HFFc6 (cell line): ENCODE measurements at regions not wholly inside any gene's neighbourhood (a gene's known extent, or its start where the extent isn't known, plus 50 kb on each side); places are given as distances from the start of the nearest gene placed in this dataset.

Experiments used
- DNase-seq: peaks from one replicate; pipeline ENCODE4 v3.0.0-alpha.2; 2018
- H3K27ac Mint-ChIP-seq: 2 replicates; pipeline ENCODE4 v1.8.0; 2020; ENCODE audit warnings: mild to moderate bottlenecking, mixed read lengths
- H3K27me3 Mint-ChIP-seq: 2 replicates; pipeline ENCODE4 v1.8.0; 2021; ENCODE audit warnings: mild to moderate bottlenecking, moderate library complexity, mixed read lengths; ENCODE audit not compliant: insufficient read depth
- H3K36me3 Mint-ChIP-seq: 2 replicates; pipeline ENCODE4 v1.8.0; 2021; ENCODE audit warnings: low read depth, mixed read lengths
- H3K4me1 Mint-ChIP-seq: 2 replicates; pipeline ENCODE4 v1.8.0; 2020; ENCODE audit warnings: low read depth, mixed read lengths
- H3K4me3 Mint-ChIP-seq: 2 replicates; pipeline ENCODE4 v1.8.0; 2020; ENCODE audit warnings: mild to moderate bottlenecking, moderate library complexity, mixed read lengths
- H3K9me3 Mint-ChIP-seq: 2 replicates; pipeline ENCODE4 v1.8.0; 2020; ENCODE audit warnings: mild to moderate bottlenecking, mixed read lengths
- CTCF ChIP-seq: fragments of 200-600 bp; sonication (generic); IDR thresholded peaks from 2 replicates; pipeline ENCODE4 v1.5.0; 2021; ENCODE audit warnings: antibody characterized with exemption, mild to moderate bottlenecking

- no peaks in the 10 kb centered on the region for H3K4me1 Mint-ChIP-seq
- no peak overlapping the region for H3K27ac Mint-ChIP-seq
- H3K4me3 Mint-ChIP-seq, result no peak overlapping the region
- DNase-seq, result no peak
- no peaks in the 10 kb centered on the region for H3K9me3 Mint-ChIP-seq
- H3K36me3 Mint-ChIP-seq, result no peaks in the 10 kb centered on the region
- TF ChIP-seq CTCF, result no peak
- H3K27me3 Mint-ChIP-seq, result no peaks in the 10 kb centered on the region
These were observed 150.2 kb upstream of the POU2AF2 start for GRCh38 chr11:111095327-111095726.

- H3K36me3 Mint-ChIP-seq, result no peaks in the 10 kb centered on the region
- no peaks in the 10 kb centered on the region for H3K9me3 Mint-ChIP-seq
- no peaks in the 10 kb centered on the region for H3K4me1 Mint-ChIP-seq
- no peak overlapping the region for H3K27ac Mint-ChIP-seq
- no peaks in the 10 kb centered on the region; the same call in 1 of the 2 replicates for H3K27me3 Mint-ChIP-seq
- DNase-seq, result no peak
- TF ChIP-seq CTCF, result no peak
- no peak overlapping the region for H3K4me3 Mint-ChIP-seq
These were observed 152.5 kb upstream of the POU2AF2 start for GRCh38 chr11:111093061-111093460.

GRCh38 chr11:111091321-111091938, 154.1 kb upstream of the POU2AF2 start:
- Mint-ChIP-seq H3K36me3 (no peaks in the 10 kb centered on the region), H3K27ac (no peak overlapping the region), H3K27me3 (no peaks in the 10 kb centered on the region; the same call in 1 of the 2 replicates), H3K4me1 (no peaks in the 10 kb centered on the region), H3K4me3 (no peak overlapping the region), H3K9me3 (no peaks in the 10 kb centered on the region)
- no peak for DNase-seq
- no peak for TF ChIP-seq CTCF

GRCh38 chr11:111089759-111090158, 155.8 kb upstream of the POU2AF2 start:
- Mint-ChIP-seq H3K4me1 (no peaks in the 10 kb centered on the region), H3K4me3 (no peak overlapping the region), H3K27me3 (no peaks in the 10 kb centered on the region; the same call in 1 of the 2 replicates), H3K36me3 (no peaks in the 10 kb centered on the region), H3K9me3 (no peaks in the 10 kb centered on the region), H3K27ac (no peak overlapping the region)
- TF ChIP-seq CTCF, result no peak
- no peak for DNase-seq

GRCh38 chr11:111088847-111089355, 156.6 kb upstream of the POU2AF2 start:
- H3K4me3 Mint-ChIP-seq, result no peak overlapping the region
- DNase-seq, result no peak
- no peaks in the 10 kb centered on the region for H3K4me1 Mint-ChIP-seq
- no peaks in the 10 kb centered on the region for H3K9me3 Mint-ChIP-seq
- no peaks in the 10 kb centered on the region; the same call in 1 of the 2 replicates for H3K27me3 Mint-ChIP-seq
- H3K27ac Mint-ChIP-seq, result no peak overlapping the region
- no peaks in the 10 kb centered on the region for H3K36me3 Mint-ChIP-seq
- no peak for TF ChIP-seq CTCF
